Left kidney (tissue), 1 donor: ENCODE measurements at regions not wholly inside any gene's neighbourhood (a gene's known extent, or its start where the extent isn't known, plus 50 kb on each side); places are given as distances from the start of the nearest gene placed in this dataset.

Source experiments
- DNase-seq: peaks from one replicate; pipeline ENCODE4 v3.0.0-alpha.2; 2013

DNA sequence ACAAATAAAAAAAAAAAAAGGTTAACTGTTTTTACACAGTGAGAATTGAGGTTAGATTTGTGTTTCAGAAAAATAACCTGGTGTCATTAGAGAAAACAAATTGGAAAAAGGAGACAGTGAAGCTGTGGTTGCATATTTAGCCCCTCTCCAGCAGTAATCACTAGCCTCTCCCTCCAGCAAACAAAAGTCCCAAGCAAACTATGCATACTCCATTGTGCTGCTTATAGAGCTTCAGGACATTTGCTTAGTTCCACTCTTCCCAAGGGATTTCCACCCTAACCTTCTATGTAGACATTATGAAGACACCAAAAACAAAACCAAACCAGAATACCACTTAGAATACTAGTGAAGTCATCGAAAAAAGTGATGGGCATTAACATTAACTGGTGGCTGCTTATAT, 534.2 kb upstream of the CDH2 start:
- no peak for DNase-seq

DNA sequence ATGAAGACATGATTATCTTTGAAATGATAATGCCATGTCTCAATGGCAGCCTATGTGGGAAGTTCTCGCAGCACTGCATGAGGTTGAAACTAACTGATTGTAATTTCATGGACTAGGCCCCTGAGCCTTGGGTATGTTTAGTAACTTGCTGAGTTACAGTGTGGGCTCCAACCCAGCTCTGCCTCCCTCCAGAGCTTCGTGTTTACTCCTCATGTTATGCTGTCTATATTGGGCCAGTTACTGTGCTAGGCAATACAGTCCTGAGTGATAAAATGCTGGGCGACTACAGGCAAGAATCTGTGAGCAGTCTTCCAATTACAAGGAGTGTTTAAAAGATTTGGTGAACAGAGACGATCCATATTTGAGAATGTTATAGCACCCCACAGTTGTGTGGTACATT, 530.1 kb upstream of the CDH2 start:
- no peak for DNase-seq

DNA sequence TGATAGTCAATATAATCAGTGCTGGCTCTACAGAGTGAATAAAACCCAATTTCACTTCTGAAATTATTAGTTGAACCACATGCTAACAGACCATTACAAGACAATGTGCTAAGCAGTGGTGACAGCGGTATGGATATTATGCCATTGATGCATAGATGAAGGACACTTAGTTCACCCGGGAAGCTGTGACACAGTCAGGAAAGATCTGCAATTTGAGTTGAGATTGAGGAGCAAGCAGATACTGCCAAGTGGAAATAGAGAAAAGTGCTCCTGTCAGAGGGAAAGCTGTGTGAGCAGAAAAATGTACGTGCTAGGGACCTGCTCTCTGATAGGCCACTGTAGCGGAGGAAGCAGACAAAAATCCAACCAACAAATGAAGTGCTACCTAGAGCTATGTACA, 529.5 kb upstream of the CDH2 start:
- DNase-seq, result no peak

- no peak for DNase-seq
Measured at GRCh38 chr18:28705482-28705881, 528.6 kb upstream of the CDH2 start.

GRCh38 chr18:28692337-28692736, 515.4 kb upstream of the CDH2 start:
- no peak for DNase-seq

DNA sequence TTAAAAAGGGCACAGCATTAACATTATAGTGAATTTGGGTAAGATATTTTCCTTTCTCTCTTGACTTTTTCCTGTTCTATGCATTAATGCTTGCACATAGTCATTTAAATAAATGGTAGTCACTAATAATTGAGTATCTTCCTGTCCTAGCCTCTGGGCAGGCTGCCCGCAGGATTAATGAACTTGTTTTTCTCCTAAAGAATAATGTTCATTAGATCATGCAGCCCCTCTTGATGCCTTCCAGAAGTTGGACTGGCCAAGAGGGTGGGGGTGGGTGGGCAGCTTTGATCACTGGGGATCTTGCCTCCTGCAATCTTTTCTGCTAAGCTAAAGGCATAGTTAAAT, 514.5 kb upstream of the CDH2 start:
- DNase-seq, result no peak

DNA sequence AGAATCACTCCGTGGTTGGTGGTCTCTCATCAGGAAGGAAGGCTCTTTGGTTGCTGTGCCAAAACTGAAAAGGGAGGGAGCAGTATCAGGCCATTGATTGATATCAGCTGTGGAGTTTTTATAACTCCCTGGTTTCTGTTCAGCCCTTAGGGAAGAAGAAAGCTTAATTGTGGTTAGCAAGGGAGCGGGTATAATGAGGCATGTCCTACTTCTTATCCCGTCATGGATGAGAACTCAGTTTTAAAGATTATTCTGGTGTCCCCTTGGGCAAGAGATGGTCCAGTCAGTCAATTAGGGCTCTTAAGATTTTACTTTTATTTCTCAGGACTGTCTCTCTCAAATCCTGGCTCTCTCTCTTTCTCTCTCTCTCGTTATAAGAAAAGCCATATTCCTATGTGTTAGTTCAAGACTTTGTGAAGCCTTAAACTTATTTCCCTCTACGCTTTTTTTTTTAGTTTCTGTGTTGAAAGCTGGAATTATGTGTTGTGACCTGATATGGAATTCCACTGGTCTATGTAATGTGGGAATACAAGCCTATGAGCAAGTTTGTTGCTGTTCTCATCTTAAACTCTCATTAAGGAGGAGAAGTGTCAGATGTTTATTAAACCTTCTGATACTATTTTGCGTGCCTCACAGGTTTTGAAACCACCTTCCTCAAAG, 514.0 kb upstream of the CDH2 start:
- DNase-seq, result no peak

- DNase-seq, result no peak
Measured at GRCh38 chr18:28690100-28690499, 513.2 kb upstream of the CDH2 start.

GRCh38 chr18:28689588-28689987, 512.7 kb upstream of the CDH2 start:
- DNase-seq, result no peak

DNA sequence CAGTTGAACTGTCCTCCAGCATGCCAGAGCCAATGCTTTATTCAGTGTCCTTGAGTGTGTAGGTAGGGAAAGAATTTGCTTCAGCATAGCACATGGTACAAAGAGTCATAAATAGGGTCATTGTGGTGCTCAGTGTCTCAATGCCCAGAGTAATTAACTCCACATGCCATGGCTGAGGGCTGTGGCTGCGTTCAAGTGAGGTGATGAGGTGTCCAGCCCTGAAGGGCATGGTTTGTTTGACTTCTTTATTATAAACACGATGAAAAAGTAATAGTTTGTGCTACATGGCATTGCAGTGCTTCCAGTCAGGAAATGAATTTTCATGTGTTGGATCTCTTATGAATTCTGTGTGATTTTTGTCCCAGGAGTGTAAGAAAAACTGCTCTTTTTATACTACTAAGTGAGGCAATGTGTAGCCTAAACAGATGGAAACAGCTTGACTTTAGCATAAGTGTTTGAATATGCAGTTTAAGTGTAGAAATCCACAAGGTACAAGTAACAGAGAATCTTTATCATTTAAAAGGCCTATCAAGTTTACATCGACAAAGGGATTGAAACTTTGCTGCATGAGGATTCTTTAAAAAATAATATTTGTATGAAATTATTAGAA, 507.9 kb upstream of the CDH2 start:
- DNase-seq, result no peak

- no peak for DNase-seq
Measured at GRCh38 chr18:28682912-28683311, 506.0 kb upstream of the CDH2 start.

- DNase-seq, result no peak
Measured at GRCh38 chr18:28669165-28669564, 492.2 kb upstream of the CDH2 start.

GRCh38 chr18:28666216-28666615, 489.3 kb upstream of the CDH2 start:
- DNase-seq, result no peak

- no peak for DNase-seq
Measured at GRCh38 chr18:28657961-28658360, 481.0 kb upstream of the CDH2 start.

GRCh38 chr18:28652654-28653053, 475.7 kb upstream of the CDH2 start:
- no peak for DNase-seq

DNA sequence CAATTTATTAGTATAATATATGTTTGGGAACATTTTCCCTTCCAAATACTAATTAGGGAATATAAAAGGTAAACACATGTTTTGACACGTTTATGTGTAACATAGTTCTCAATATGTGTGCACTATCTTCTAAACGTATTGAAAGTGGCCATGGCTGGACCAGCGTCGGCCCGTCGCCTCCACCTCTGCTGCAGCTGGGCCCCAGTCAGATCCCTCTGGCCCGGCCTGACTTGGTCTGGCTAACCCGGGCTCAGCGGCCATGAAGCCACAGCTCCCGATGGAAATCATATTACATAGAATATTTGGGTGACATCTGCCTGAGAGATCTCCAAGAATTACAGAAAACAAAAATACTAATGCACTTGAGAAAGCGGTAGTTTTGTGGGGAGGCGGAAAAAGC, 474.4 kb upstream of the CDH2 start:
- no peak for DNase-seq

- no peak for DNase-seq
Measured at GRCh38 chr18:28650860-28651259, 473.9 kb upstream of the CDH2 start.

DNA sequence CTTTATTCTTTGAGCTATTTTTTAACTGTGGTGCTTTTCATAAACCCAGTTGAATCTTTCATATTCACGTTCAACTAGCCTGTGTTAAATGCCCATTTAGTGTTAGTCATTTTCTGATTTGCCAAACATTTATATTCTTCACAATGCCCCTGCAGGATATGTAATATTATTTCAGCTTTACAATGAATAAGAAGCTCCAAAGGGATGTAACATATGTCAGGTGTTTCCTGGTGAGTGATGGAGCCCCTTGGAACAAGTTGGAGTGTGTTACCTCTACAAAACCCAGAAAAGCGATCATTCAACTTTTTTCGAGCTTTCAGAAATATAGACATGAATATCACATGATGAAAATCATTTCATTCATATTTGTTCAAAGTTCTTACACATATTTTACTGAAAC, 471.0 kb upstream of the CDH2 start:
- no peak for DNase-seq

GRCh38 chr18:28637897-28638296, 461.0 kb upstream of the CDH2 start:
- DNase-seq, result no peak

GRCh38 chr18:28635530-28635929, 458.6 kb upstream of the CDH2 start:
- no peak for DNase-seq

DNA sequence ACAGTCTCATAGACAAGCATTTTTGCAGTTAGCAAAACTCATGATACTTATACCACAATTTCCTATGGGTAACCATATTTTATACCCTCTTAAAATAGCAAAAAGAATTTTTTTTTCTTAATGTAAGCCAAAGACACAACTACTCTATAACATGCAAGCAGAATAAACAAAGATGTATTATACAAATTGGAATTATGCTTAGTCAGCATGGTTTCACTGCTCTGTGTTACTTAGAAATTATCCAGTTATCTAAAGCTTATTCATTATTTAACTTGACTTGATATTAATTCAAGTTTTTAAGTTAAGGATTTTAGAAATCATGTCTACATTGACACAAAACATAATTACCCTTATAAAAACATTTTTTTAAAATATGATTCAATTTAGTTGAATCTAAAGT, 449.8 kb upstream of the CDH2 start:
- no peak for DNase-seq

- no peak for DNase-seq
Measured at GRCh38 chr18:28607991-28608390, 431.1 kb upstream of the CDH2 start.

DNA sequence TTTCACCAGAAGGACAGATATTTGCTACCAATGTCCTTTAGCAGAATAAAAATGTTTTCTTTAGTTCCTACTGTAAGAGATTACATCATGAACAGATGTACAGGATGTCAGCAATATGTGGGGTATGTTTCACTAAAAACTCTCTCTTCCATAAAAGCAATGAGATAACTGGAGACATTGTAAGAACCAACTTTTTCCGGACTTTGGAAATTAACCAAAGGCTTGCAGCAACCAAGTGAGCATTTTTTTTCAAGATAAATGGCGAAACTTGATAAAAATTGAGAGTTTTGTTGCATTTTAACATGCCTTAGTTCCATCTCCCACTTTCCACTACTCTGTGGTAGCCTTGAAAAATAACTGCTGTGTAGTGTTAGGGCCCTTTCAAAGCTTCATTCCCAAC, 429.8 kb upstream of the CDH2 start:
- no peak for DNase-seq

DNA sequence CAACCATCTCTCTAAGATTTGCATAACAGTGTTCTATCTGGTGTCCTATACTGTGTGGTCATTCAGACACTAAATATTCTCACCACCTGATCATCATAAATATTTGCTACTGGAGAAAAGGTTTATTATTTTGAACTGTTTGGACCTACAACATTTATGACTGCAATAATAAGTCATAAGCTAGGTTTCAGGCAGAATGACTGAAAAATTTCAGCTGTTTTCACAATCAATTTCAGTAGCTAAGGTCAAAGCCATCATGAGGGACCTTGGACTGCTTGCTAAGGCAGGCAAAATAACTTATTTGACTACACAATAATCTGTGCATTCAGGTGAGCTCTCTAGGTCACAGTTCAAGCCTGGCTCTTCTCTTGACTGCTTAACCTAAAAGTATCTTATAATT, 425.5 kb upstream of the CDH2 start:
- no peak for DNase-seq

- no peak for DNase-seq
Measured at GRCh38 chr18:28594034-28594433, 417.1 kb upstream of the CDH2 start.
